KMS-11 (cell line): ENCODE measurements at regions not wholly inside any gene's neighbourhood (a gene's known extent, or its start where the extent isn't known, plus 50 kb on each side); places are given as distances from the start of the nearest gene placed in this dataset.

Source experiments
- H2AFZ ChIP-seq: fragments of 200-600 bp; sonication (generic); 2 replicates; pipeline ENCODE4 v1.6.1; 2016; ENCODE audit warnings: antibody characterized with exemption, mixed run types, low read depth
- H3K27ac ChIP-seq: fragments of 200-600 bp; sonication (generic); 2 replicates; pipeline ENCODE4 v1.6.1; 2016; ENCODE audit warnings: mild to moderate bottlenecking, mixed run types
- H3K27me3 ChIP-seq: fragments of 200-600 bp; sonication (generic); 2 replicates; pipeline ENCODE4 v1.6.1; 2017; ENCODE audit warnings: mild to moderate bottlenecking, low read depth, mixed run types, moderate library complexity; ENCODE audit not compliant: insufficient read depth
- H3K36me3 ChIP-seq: fragments of 200-600 bp; sonication (generic); 2 replicates; pipeline ENCODE4 v1.6.1; 2017; ENCODE audit warnings: mild to moderate bottlenecking, mixed run types; ENCODE audit not compliant: insufficient read depth
- H3K4me1 ChIP-seq: fragments of 200-600 bp; sonication (generic); 2 replicates; pipeline ENCODE4 v1.6.1; 2016; ENCODE audit warnings: mild to moderate bottlenecking, low read depth, mixed run types; ENCODE audit not compliant: poor library complexity, severe bottlenecking
- H3K4me2 ChIP-seq: fragments of 200-600 bp; sonication (generic); 2 replicates; pipeline ENCODE4 v1.7.0; 2016; ENCODE audit warnings: mild to moderate bottlenecking, mixed run types
- H3K4me3 ChIP-seq: fragments of 200-600 bp; sonication (generic); IDR thresholded peaks from 2 replicates; pipeline ENCODE4 v1.6.1; 2017; ENCODE audit warnings: low read depth, low read length, mixed read lengths; ENCODE audit not compliant: insufficient read depth
- H3K79me2 ChIP-seq: fragments of 200-600 bp; sonication (generic); 2 replicates; pipeline ENCODE4 v1.6.1; 2016; ENCODE audit warnings: low read depth, mixed run types; ENCODE audit not compliant: insufficient read depth
- H3K9ac ChIP-seq: fragments of 200-600 bp; sonication (generic); 2 replicates; pipeline ENCODE4 v1.6.1; 2016; ENCODE audit warnings: mild to moderate bottlenecking, mixed run types
- H4K20me1 ChIP-seq: fragments of 200-600 bp; sonication (generic); 2 replicates; pipeline ENCODE4 v1.6.1; 2016; ENCODE audit warnings: mild to moderate bottlenecking, mixed run types; ENCODE audit not compliant: insufficient read depth
- CTCF ChIP-seq: fragments of 200-600 bp; sonication (generic); conservative IDR thresholded peaks from 2 replicates; pipeline ENCODE4 v1.6.1; 2017; ENCODE audit warnings: low read depth, mild to moderate bottlenecking, antibody characterized with exemption, low read length, moderate library complexity, mixed read lengths

- Histone ChIP-seq H3K36me3 (no peaks in the 10 kb centered on the region), H3K27ac (no peak overlapping the region), H3K79me2 (no peaks in the 10 kb centered on the region), H3K4me3 (no peak overlapping the region), H4K20me1 (no peaks in the 10 kb centered on the region), H3K27me3 (no peaks in the 10 kb centered on the region), H3K4me2 (no peak overlapping the region), H2AFZ (no peak overlapping the region), H3K4me1 (peaks cover 16% of the 10 kb centered on the region), H3K9ac (no peak overlapping the region)
- no peak for TF ChIP-seq CTCF
Measured at GRCh38 chr12:77548797-77549196, 281.9 kb upstream of the NAV3 start.

- no peaks in the 10 kb centered on the region for H3K27me3 ChIP-seq
- no peak overlapping the region for H3K4me3 ChIP-seq
- H3K27ac ChIP-seq = no peak overlapping the region
- no peak overlapping the region for H3K9ac ChIP-seq
- no peaks in the 10 kb centered on the region for H3K4me1 ChIP-seq
- H3K79me2 ChIP-seq = no peaks in the 10 kb centered on the region
- H3K4me2 ChIP-seq = no peak overlapping the region
- H2AFZ ChIP-seq = no peak overlapping the region
- no peak for TF ChIP-seq CTCF
- H3K36me3 ChIP-seq = no peaks in the 10 kb centered on the region
- H4K20me1 ChIP-seq = no peaks in the 10 kb centered on the region
Measured at GRCh38 chr12:77540097-77540496, 290.6 kb upstream of the NAV3 start.

GRCh38 chr12:77537663-77538062 lies 293.0 kb upstream of the NAV3 start:
- no peak overlapping the region for H2AFZ ChIP-seq
- H3K4me1 ChIP-seq = no peaks in the 10 kb centered on the region
- H3K27ac ChIP-seq = no peak overlapping the region
- no peaks in the 10 kb centered on the region for H3K79me2 ChIP-seq
- H3K9ac ChIP-seq = no peak overlapping the region
- no peak overlapping the region for H3K4me3 ChIP-seq
- no peaks in the 10 kb centered on the region for H3K36me3 ChIP-seq
- no peaks in the 10 kb centered on the region for H4K20me1 ChIP-seq
- no peaks in the 10 kb centered on the region for H3K27me3 ChIP-seq
- no peak for TF ChIP-seq CTCF
- no peak overlapping the region for H3K4me2 ChIP-seq

GRCh38 chr12:77535734-77536133 lies 295.0 kb upstream of the NAV3 start:
- Histone ChIP-seq H3K9ac (no peak overlapping the region), H3K27me3 (no peaks in the 10 kb centered on the region), H3K36me3 (no peaks in the 10 kb centered on the region), H2AFZ (no peak overlapping the region), H3K79me2 (no peaks in the 10 kb centered on the region), H3K27ac (no peak overlapping the region), H3K4me2 (no peak overlapping the region), H4K20me1 (no peaks in the 10 kb centered on the region), H3K4me1 (no peaks in the 10 kb centered on the region), H3K4me3 (no peak overlapping the region)
- TF ChIP-seq CTCF = no peak

- H3K79me2 ChIP-seq = no peaks in the 10 kb centered on the region
- no peaks in the 10 kb centered on the region for H3K27me3 ChIP-seq
- no peak overlapping the region for H3K4me3 ChIP-seq
- H3K4me1 ChIP-seq = no peaks in the 10 kb centered on the region
- no peak overlapping the region for H3K4me2 ChIP-seq
- H2AFZ ChIP-seq = no peak overlapping the region
- no peak overlapping the region for H3K9ac ChIP-seq
- TF ChIP-seq CTCF = no peak
- no peak overlapping the region for H3K27ac ChIP-seq
- no peaks in the 10 kb centered on the region for H4K20me1 ChIP-seq
- H3K36me3 ChIP-seq = no peaks in the 10 kb centered on the region
Measured at GRCh38 chr12:77531912-77532311, 298.8 kb upstream of the NAV3 start.
